ENCODE measurements at regions not wholly inside any gene's neighbourhood (a gene's known extent, or its start where the extent isn't known, plus 50 kb on each side); places are given as distances from the start of the nearest gene placed in this dataset.

DNA sequence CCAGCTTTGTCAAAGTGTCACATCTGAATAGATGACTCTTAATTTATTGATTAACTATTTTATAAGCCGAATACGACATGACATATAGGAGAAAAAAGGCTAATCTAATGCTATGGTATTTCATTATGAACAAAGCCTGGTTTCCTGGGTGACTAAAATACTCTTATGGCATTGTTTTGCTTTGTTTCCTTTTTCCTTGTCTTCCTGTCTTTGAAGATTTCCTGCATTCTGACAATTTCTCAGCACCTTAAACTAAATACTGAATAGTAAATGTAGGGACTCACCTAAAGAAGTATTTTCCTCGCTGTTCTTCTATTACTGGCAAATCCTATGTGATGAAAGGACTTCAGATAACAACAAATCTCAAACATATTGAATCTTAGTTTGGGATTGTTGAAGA lies 1284.5 kb downstream of the EFNA5 start:
- ChIA-PET POLR2A (no interaction called here), CTCF (no interaction called here)
- no peak for DNase-seq (ENCODE audit: extremely low spot score)
- no peak for TF ChIP-seq ELF4 (IDR thresholded peaks at IDR 0.05)
- no peak for TF ChIP-seq FOXK2 (IDR thresholded peaks at IDR 0.05)
- no peak for TF ChIP-seq SUZ12 (IDR thresholded peaks at IDR 0.05)
- TF ChIP-seq FOXM1 (IDR thresholded peaks at IDR 0.05; ENCODE audit: borderline replicate concordance), result no peak
- no peak for TF ChIP-seq HDGF (IDR thresholded peaks at IDR 0.05; ENCODE audit: borderline replicate concordance)
- no peak for TF ChIP-seq LEF1 (IDR thresholded peaks at IDR 0.05; ENCODE audit: borderline replicate concordance)
- TF ChIP-seq ZNF384 (IDR thresholded peaks at IDR 0.05), result no peak
- no peak for TF ChIP-seq NFRKB (IDR thresholded peaks at IDR 0.05)
- no peak for TF ChIP-seq FOXA1 (IDR thresholded peaks at IDR 0.05)
- TF ChIP-seq TARDBP (IDR thresholded peaks at IDR 0.05), result no peak
- no peak for TF ChIP-seq L3MBTL2 (conservative IDR thresholded peaks at IDR 0.05)
- TF ChIP-seq CTBP1 (IDR thresholded peaks at IDR 0.05; ENCODE audit: borderline replicate concordance), result no peak

DNA sequence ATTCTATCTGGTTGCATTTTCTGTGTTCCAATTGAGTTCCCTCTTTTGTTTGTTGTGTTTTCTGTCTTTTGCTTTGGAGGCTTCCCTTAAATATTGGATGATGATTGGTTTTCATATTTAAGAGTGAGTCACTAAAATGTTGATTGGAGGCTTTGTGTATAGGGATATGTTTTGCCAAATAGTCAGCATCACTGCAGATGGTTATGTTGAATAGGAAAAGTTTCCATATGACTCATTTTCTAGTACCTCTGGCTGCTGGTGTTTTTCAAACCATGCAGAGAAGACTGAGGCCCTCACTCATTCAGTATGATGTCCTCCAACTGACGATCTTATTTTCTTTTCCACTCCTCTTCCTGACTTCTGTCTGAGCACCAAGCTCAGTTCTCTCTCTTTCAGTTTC lies 1290.0 kb downstream of the EFNA5 start:
- CTCF ChIA-PET, result no interaction called here

DNA sequence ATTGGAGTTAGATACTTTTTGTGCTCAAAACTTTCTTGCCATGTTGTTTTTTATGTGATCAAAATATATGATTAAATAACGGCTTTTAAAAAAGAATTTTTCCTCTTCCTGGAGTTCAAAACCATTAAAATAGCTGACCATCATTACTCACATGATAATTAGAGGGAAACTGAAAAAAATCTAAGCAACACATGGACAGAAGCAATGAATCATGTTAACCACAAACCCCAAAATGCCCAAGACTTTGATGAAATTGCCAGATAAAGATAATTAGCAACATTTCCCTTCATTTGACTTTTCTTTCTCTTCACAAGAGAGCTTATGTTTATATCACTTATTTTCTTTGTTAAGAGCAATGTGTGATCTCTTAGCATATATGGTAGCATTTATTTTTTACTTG lies 1294.2 kb downstream of the EFNA5 start:
- CTCF ChIA-PET, result no interaction called here
- POLR2A ChIA-PET, result no interaction called here
- TF ChIP-seq FOXM1 (IDR thresholded peaks at IDR 0.05; ENCODE audit: borderline replicate concordance), result no peak
- no peak for TF ChIP-seq FOXK2 (IDR thresholded peaks at IDR 0.05)
- TF ChIP-seq, protein P1, sequence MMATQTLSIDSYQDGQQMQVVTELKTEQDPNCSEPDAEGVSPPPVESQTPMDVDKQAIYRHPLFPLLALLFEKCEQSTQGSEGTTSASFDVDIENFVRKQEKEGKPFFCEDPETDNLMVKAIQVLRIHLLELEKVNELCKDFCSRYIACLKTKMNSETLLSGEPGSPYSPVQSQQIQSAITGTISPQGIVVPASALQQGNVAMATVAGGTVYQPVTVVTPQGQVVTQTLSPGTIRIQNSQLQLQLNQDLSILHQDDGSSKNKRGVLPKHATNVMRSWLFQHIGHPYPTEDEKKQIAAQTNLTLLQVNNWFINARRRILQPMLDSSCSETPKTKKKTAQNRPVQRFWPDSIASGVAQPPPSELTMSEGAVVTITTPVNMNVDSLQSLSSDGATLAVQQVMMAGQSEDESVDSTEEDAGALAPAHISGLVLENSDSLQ (IDR thresholded peaks at IDR 0.05), result no peak
- no peak for TF ChIP-seq NFRKB (IDR thresholded peaks at IDR 0.05)
- DNase-seq (ENCODE audit: extremely low spot score), result no peak

More for the DNA sequence above, 1290.0 kb downstream of the EFNA5 start:
- no peak for DNase-seq (ENCODE audit: extremely low spot score)
- POLR2A ChIA-PET, result no interaction called here
- no peak for TF ChIP-seq FOXM1 (IDR thresholded peaks at IDR 0.05; ENCODE audit: borderline replicate concordance)
- no peak for TF ChIP-seq NFRKB (IDR thresholded peaks at IDR 0.05)
- no peak for TF ChIP-seq FOXA1 (IDR thresholded peaks at IDR 0.05)
- TF ChIP-seq ZNF384 (IDR thresholded peaks at IDR 0.05), result no peak
- no peak for TF ChIP-seq SP1 (IDR thresholded peaks at IDR 0.05)
- TF ChIP-seq ELF4 (IDR thresholded peaks at IDR 0.05), result no peak
- no peak for TF ChIP-seq SUZ12 (IDR thresholded peaks at IDR 0.05)
- no peak for TF ChIP-seq TARDBP (IDR thresholded peaks at IDR 0.05)
- TF ChIP-seq CTBP1 (IDR thresholded peaks at IDR 0.05; ENCODE audit: borderline replicate concordance), result no peak
- TF ChIP-seq LEF1 (IDR thresholded peaks at IDR 0.05; ENCODE audit: borderline replicate concordance), result no peak
- TF ChIP-seq, protein P1 (IDR thresholded peaks at IDR 0.05), result no peak
- TF ChIP-seq L3MBTL2 (conservative IDR thresholded peaks at IDR 0.05), result no peak
- TF ChIP-seq BHLHE40 (IDR thresholded peaks at IDR 0.05; ENCODE audit: borderline replicate concordance), result no peak
- no peak for TF ChIP-seq HDGF (IDR thresholded peaks at IDR 0.05; ENCODE audit: borderline replicate concordance)

DNA sequence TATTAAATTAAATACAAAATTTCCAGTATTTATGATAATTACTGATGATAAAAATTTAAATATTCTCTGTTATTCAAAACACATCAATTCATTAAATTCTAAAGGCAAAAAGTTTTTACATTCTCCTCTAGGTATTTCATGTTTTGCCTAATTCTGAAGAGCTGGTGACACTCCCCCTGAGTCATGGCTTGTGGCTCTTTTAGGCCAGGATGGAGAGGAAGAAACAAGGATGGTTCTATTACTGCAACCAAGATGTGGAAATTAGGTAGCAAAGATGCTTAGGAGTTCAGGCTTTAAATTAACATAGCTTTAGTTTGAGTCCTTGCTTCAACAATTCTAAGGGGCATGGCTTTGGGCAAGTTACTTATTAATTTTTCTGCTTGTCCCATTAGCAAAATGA lies 1295.8 kb downstream of the EFNA5 start:
- DNase-seq (ENCODE audit: extremely low spot score), result no peak
- CTCF ChIA-PET, result no interaction called here
- POLR2A ChIA-PET, result no interaction called here

DNA sequence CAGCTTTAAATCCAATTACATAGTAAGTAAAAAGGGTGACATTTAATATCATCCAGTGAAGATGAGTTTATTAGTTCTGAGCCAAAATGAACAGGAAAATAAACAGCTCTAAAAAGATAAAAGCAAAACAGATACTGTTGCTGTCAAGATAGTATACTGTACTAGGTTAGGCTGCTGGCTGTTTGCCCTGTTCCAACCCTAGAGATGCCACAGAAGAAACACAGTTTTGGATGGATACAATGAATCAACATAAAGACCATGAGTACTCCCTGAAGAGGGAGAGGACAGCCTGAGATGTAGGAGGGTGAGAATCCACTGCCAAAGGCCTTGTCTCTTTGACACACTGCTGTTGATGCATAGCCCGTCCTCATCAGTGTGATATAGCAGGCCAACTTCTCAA lies 1302.7 kb downstream of the EFNA5 start:
- TF ChIP-seq L3MBTL2 (conservative IDR thresholded peaks at IDR 0.05) (no peak), CTBP1 (IDR thresholded peaks at IDR 0.05; ENCODE audit: borderline replicate concordance) (no peak), NFRKB (IDR thresholded peaks at IDR 0.05) (no peak), TARDBP (IDR thresholded peaks at IDR 0.05) (no peak), ARNT (IDR thresholded peaks at IDR 0.05) (no peak)
- DNase-seq (ENCODE audit: extremely low spot score), result no peak
- ChIA-PET CTCF (no interaction called here), POLR2A (no interaction called here)

More for the DNA sequence above, 1295.8 kb downstream of the EFNA5 start:
- TF ChIP-seq, protein P1 (IDR thresholded peaks at IDR 0.05), result no peak
- TF ChIP-seq SP1 (IDR thresholded peaks at IDR 0.05) (no peak), L3MBTL2 (conservative IDR thresholded peaks at IDR 0.05) (no peak), FOXK2 (IDR thresholded peaks at IDR 0.05) (no peak), BHLHE40 (IDR thresholded peaks at IDR 0.05; ENCODE audit: borderline replicate concordance) (no peak), ZNF384 (IDR thresholded peaks at IDR 0.05) (no peak), NFRKB (IDR thresholded peaks at IDR 0.05) (no peak), ELF4 (IDR thresholded peaks at IDR 0.05) (no peak), ARNT (IDR thresholded peaks at IDR 0.05) (no peak), TARDBP (IDR thresholded peaks at IDR 0.05) (no peak), FOXM1 (IDR thresholded peaks at IDR 0.05; ENCODE audit: borderline replicate concordance) (no peak), HDGF (IDR thresholded peaks at IDR 0.05; ENCODE audit: borderline replicate concordance) (no peak), LEF1 (IDR thresholded peaks at IDR 0.05; ENCODE audit: borderline replicate concordance) (no peak), SUZ12 (IDR thresholded peaks at IDR 0.05) (no peak), FOXA1 (IDR thresholded peaks at IDR 0.05) (no peak), CTBP1 (IDR thresholded peaks at IDR 0.05; ENCODE audit: borderline replicate concordance) (no peak)

DNA sequence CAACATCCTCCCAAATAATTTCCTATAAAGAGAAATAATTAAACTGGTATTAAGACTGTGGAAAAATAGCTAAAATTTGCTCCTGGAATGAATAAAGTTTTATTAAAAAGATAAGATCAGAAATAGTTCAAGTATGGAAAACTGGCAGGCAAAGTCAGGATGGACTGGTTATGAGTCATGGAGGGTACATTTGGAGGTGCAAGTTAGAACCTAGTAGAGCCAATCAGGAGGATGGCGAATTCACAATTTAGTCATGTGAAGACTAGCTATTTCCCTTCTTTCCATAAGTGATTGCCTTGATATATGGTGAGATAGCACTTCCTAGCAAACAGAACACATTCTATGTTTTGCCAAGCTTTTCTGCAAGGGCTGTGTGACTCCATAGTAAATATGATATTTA lies 1303.5 kb downstream of the EFNA5 start:
- ChIA-PET POLR2A (no interaction called here), CTCF (no interaction called here)
- no peak for DNase-seq (ENCODE audit: extremely low spot score)
- TF ChIP-seq ARNT (IDR thresholded peaks at IDR 0.05), result no peak
- no peak for TF ChIP-seq SUZ12 (IDR thresholded peaks at IDR 0.05)
- TF ChIP-seq FOXM1 (IDR thresholded peaks at IDR 0.05; ENCODE audit: borderline replicate concordance), result no peak
- TF ChIP-seq HDGF (IDR thresholded peaks at IDR 0.05; ENCODE audit: borderline replicate concordance), result no peak
- no peak for TF ChIP-seq BHLHE40 (IDR thresholded peaks at IDR 0.05; ENCODE audit: borderline replicate concordance)
- no peak for TF ChIP-seq LEF1 (IDR thresholded peaks at IDR 0.05; ENCODE audit: borderline replicate concordance)
- no peak for TF ChIP-seq FOXK2 (IDR thresholded peaks at IDR 0.05)

DNA sequence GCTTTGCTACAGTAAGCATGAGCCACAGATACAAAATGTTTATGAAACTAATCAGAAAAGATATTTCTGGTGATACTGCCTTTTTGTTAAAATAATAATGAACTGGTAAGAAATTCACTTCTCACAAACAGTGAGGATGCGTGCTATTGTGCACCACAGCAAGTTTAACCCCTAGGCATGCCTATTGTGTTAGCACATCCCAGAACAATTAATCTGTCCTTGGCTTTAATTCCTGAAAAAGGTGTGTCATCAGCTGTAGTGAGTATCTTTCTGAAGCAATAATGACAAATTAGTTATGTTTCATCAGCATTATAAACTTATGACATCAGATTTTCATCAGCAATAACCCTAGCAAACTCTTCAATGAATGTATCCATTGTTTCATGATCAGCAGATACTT lies 1307.2 kb downstream of the EFNA5 start:
- ChIA-PET CTCF (no interaction called here), POLR2A (no interaction called here)
- TF ChIP-seq FOXA1 (IDR thresholded peaks at IDR 0.05), result no peak
- TF ChIP-seq SP1 (IDR thresholded peaks at IDR 0.05), result no peak
- no peak for TF ChIP-seq BHLHE40 (IDR thresholded peaks at IDR 0.05; ENCODE audit: borderline replicate concordance)
- TF ChIP-seq ZNF384 (IDR thresholded peaks at IDR 0.05), result no peak
- TF ChIP-seq LEF1 (IDR thresholded peaks at IDR 0.05; ENCODE audit: borderline replicate concordance), result no peak
- TF ChIP-seq L3MBTL2 (conservative IDR thresholded peaks at IDR 0.05), result no peak
- TF ChIP-seq ELF4 (IDR thresholded peaks at IDR 0.05), result no peak
- no peak for DNase-seq (ENCODE audit: extremely low spot score)

Measured in HEK293T (cell line).